Occipital lobe (tissue), 1 donor: ENCODE measurements at regions not wholly inside any gene's neighbourhood (a gene's known extent, or its start where the extent isn't known, plus 50 kb on each side); places are given as distances from the start of the nearest gene placed in this dataset.
"Not testable (repeated sequence)": the region's sequence is repeated elsewhere in the genome, so short reads cannot be mapped to it uniquely, and the experiment has no call there.

ENCODE experiments used
- DNase-seq: peaks from one replicate; lab custom pipeline; 2025; lab: John Stamatoyannopoulos, UW

GRCh38 chr1:68780919-68781318 lies 284.0 kb upstream of the DEPDC1 start:
- DNase-seq, result no peak

DNA sequence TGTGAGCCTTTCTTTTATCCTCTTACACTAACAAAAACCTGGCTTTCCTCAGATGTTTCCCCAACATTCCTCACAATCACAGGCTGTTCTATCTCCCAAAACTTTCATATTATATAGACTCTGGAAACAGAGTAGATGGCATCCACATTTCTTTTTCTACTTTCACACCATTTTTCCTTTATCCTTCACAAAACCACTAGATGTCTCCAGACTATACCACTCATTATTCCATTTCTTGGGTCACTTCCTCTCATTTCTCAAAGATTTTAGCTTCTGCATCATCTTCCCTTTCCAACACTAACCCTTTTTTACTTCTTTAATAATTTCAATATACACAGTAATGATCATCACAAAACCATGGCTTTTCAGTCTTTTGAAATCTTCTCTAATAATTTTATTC lies 286.0 kb upstream of the DEPDC1 start:
- DNase-seq, result no peak

GRCh38 chr1:68785328-68785727 lies 288.4 kb upstream of the DEPDC1 start:
- DNase-seq, result no peak

GRCh38 chr1:68788762-68789161 lies 291.9 kb upstream of the DEPDC1 start:
- no peak for DNase-seq

- DNase-seq, result no peak
Measured at GRCh38 chr1:68791800-68792199, 294.9 kb upstream of the DEPDC1 start.

DNA sequence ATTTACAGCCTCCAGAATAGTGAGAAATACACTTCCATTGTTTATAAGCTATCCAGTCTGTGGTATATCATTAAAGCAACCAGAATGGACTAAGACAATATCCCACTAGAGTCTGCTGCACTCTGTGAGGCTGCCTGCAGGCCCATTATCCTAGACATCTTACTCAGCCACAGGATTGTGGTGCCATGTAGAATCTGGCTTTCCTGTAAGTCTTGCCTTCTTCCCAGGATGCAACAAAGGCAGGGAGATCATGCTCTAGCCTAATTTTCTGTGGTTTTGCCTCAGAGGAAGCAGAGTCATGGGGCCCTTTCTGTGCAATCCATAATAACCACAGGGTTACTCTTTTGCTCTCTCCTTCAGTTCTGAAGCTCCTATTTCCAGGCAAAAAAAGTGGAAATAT lies 299.1 kb upstream of the DEPDC1 start:
- no peak for DNase-seq

GRCh38 chr1:68796888-68797287 lies 300.0 kb upstream of the DEPDC1 start:
- no peak for DNase-seq

- DNase-seq, result no peak
Measured at GRCh38 chr1:68798071-68798470, 301.2 kb upstream of the DEPDC1 start.

- no peak for DNase-seq
Measured at GRCh38 chr1:68799096-68799495, 302.2 kb upstream of the DEPDC1 start.

DNA sequence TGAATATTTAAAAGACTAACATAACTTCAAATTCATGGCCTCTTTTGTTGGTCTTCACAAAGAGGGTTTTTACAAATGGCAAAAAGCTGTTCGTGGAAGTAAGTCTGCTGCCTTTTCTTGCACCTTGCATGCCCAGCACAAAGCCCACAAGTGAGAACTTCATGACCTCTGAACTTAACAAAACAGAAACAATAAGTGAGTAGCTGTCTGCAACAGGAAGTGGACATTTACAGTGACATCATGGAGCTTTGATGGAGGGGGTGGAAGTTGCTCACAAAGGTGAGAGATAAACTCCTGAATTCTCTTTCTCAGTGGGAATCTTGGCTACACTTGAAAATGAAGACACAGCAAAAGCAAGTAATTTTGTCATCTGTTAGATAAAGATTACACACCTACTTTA lies 303.3 kb upstream of the DEPDC1 start:
- DNase-seq, result no peak

DNA sequence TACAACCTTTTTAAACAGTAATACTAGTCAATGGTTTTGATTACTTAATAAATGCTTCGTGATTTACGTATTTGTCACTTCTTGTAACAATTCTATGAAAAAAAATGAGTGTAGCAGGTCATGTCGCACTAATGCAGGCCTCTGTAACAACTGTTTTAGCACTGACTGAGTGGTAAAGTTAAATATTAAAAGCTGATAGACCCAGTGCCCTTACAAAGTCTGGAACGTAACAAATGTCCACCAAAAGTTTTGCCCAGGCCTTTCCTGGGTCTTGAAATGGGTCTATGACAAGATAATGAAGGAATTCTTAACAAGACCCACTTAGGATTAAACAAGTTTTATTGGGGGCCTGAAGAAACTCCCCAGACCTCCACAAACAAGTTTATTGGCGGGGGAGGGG lies 304.6 kb upstream of the DEPDC1 start:
- no peak for DNase-seq

- no peak for DNase-seq
Measured at GRCh38 chr1:68805097-68805641, 308.3 kb upstream of the DEPDC1 start.

GRCh38 chr1:68808351-68808750 lies 311.5 kb upstream of the DEPDC1 start:
- DNase-seq, result no peak

GRCh38 chr1:68811806-68812205 lies 314.9 kb upstream of the DEPDC1 start:
- DNase-seq, result no peak

DNA sequence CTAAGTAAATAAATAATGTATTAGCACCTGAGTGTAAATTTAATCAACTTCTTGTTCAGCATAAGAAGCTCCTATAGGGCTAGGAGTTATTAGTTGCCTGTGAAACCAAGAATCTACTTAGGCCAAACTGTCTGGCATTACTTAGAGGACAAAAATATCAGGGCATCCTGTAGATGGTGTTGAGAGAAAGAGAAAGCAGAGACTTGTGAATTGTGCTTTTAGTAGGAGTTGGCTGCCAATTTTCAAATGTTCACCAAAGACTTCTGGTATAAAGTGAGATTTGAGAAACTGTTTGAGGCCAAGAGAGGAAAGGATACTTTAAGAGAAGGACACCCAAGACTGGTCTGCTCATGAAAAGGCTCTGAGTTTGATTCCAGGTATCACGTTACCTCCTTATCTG lies 315.5 kb upstream of the DEPDC1 start:
- DNase-seq, result no peak

DNA sequence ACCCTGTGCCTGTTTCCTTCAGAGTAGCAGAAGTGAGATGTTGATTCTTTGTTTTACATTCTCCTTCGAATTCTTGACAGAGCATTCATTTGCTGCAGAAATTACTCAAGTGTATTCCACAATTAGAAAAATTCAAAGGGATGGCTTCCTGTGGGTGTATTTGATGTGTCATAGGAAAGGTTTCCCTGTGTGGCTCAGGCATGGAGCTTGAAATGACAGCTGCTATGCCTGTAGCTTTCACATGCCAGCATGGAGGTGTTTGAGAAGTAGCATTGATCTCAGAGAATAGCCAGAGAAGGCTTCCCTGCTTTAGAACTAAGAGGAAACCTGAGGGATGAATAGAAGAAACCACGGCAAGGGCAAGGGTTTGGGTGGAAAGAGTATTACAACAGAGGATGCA lies 317.2 kb upstream of the DEPDC1 start:
- no peak for DNase-seq

DNA sequence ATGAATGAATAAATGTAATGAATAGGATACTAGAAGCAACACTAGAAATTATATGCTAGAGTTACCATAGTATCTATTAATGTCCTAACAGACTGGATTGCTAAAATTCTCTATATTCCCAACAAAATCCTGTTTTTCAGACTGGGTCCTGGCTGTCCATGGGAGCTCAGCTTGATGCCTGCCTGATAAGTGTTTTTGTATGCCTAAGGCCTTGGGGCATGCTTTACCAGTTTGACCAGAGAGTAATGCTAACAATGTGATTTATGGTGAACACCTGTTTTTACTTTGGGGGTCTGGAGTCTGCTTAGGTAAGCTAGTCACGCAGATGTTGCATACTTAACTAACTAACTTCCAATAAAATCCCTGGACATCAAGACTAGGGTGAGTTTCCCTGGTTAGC lies 318.8 kb upstream of the DEPDC1 start:
- DNase-seq, result no peak

DNA sequence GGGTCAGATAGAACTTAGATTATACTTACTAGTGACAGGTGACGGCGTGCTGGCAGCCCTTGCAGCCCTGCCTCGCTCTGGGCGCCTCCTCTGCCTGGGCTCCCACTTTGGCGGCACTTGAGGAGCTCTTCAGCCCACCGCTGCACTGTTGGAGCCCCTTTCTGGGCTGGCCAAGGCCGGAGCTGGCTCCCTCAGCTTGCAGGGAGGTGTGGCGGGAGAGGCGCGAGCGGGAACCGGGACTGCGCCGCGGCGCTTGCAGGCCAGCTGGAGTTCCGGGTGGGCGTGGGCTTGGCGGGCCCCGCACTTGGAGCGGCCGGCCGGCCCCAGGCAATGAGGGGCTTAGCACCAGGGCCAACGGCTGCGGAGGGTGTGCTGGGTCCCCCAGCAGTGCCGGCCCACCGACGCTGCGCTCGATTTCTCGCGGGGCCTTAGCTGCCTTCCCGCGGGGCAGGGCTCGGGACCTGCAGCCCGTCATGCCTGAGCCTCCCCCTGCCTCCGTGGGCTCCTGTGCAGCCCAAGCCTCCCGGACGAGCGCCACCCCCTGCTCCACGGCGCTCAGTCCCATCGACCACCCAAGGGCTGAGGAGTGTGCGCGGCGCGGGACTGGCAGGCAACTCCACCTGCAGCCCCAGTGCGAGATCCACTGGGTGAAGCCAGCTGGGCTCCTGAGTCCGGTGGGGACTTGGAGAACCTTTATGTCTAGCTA lies 320.8 kb upstream of the DEPDC1 start:
- not testable (repeated sequence) for DNase-seq

- DNase-seq, result no peak
Measured at GRCh38 chr1:68819190-68819829, 322.4 kb upstream of the DEPDC1 start.

- DNase-seq, result no peak
Measured at GRCh38 chr1:68820151-68820550, 323.3 kb upstream of the DEPDC1 start.

DNA sequence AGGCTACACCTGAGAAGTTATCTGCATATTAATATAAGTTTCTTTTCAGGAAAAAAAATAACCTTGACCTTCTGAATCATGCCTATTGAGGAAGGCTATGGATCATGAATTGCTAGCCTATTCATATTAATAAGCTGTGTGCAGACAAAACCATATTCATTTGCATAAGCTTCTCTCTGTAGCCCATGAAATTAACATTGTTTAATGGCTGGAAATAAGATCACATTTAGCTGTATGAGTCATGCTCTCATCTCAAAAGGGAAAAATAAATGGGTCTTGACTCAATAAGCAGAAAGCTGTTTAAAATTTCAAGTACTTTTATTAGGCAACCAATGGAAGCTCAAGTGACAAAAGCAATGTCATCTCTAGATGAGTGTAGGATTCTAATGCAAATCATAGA lies 330.0 kb upstream of the DEPDC1 start:
- DNase-seq, result no peak

- DNase-seq, result no peak
Measured at GRCh38 chr1:68827261-68827660, 330.4 kb upstream of the DEPDC1 start.

GRCh38 chr1:68828013-68828412 lies 331.1 kb upstream of the DEPDC1 start:
- DNase-seq, result no peak
